ENCODE measurements at regions not wholly inside any gene's neighbourhood (a gene's known extent, or its start where the extent isn't known, plus 50 kb on each side); places are given as distances from the start of the nearest gene placed in this dataset.

- no peak for DNase-seq (ENCODE audit: low spot score)
These were observed 122.9 kb upstream of the ADAMTSL1 start for GRCh38 chr9:18350995-18351595.

GRCh38 chr9:18352711-18353110 is 121.2 kb upstream of the ADAMTSL1 start:
- no peak for DNase-seq (ENCODE audit: low spot score)

- DNase-seq (ENCODE audit: low spot score): no peak
These were observed 120.5 kb upstream of the ADAMTSL1 start for GRCh38 chr9:18353473-18353872.

- no peak for DNase-seq (ENCODE audit: low spot score)
These were observed 116.6 kb upstream of the ADAMTSL1 start for GRCh38 chr9:18357321-18357720.

- DNase-seq (ENCODE audit: low spot score): no peak
These were observed 115.6 kb upstream of the ADAMTSL1 start for GRCh38 chr9:18358325-18358724.

- no peak for DNase-seq (ENCODE audit: low spot score)
These were observed 114.6 kb upstream of the ADAMTSL1 start for GRCh38 chr9:18359335-18359734.

GRCh38 chr9:18360005-18360404 is 113.9 kb upstream of the ADAMTSL1 start:
- DNase-seq (ENCODE audit: low spot score): no peak

- no peak for DNase-seq (ENCODE audit: low spot score)
These were observed 112.3 kb upstream of the ADAMTSL1 start for GRCh38 chr9:18361646-18362045.

- peak; percentile 8 for DNase-seq (ENCODE audit: low spot score)
These were observed 111.8 kb upstream of the ADAMTSL1 start for GRCh38 chr9:18362166-18362565.

GRCh38 chr9:18362901-18363685 is 110.9 kb upstream of the ADAMTSL1 start:
- peak; percentile 90 for DNase-seq (ENCODE audit: low spot score)

GRCh38 chr9:18365651-18366050 is 108.3 kb upstream of the ADAMTSL1 start:
- DNase-seq (ENCODE audit: low spot score): peak; percentile 66

GRCh38 chr9:18366184-18366583 is 107.8 kb upstream of the ADAMTSL1 start:
- DNase-seq (ENCODE audit: low spot score): peak; percentile 1

- no peak for DNase-seq (ENCODE audit: low spot score)
These were observed 105.7 kb upstream of the ADAMTSL1 start for GRCh38 chr9:18368206-18368605.

GRCh38 chr9:18371141-18371540 is 102.8 kb upstream of the ADAMTSL1 start:
- DNase-seq (ENCODE audit: low spot score): no peak

GRCh38 chr9:18371621-18372020 is 102.3 kb upstream of the ADAMTSL1 start:
- no peak for DNase-seq (ENCODE audit: low spot score)

- no peak for DNase-seq (ENCODE audit: low spot score)
These were observed 94.7 kb upstream of the ADAMTSL1 start for GRCh38 chr9:18379073-18379811.

GRCh38 chr9:18382243-18382642 is 91.7 kb upstream of the ADAMTSL1 start:
- no peak for DNase-seq (ENCODE audit: low spot score)

- no peak for DNase-seq (ENCODE audit: low spot score)
These were observed 89.9 kb upstream of the ADAMTSL1 start for GRCh38 chr9:18384066-18384465.

- no peak for DNase-seq (ENCODE audit: low spot score)
These were observed 88.1 kb upstream of the ADAMTSL1 start for GRCh38 chr9:18385696-18386490.

- no peak for DNase-seq (ENCODE audit: low spot score)
These were observed 83.6 kb upstream of the ADAMTSL1 start for GRCh38 chr9:18390393-18390792.

- peak; percentile 33 for DNase-seq (ENCODE audit: low spot score)
These were observed 80.4 kb upstream of the ADAMTSL1 start for GRCh38 chr9:18393340-18394130.

Measured in cerebellar cortex (tissue), 1 donor.